Gastroesophageal sphincter (tissue), 3 donors: ENCODE measurements at regions not wholly inside any gene's neighbourhood (a gene's known extent, or its start where the extent isn't known, plus 50 kb on each side); places are given as distances from the start of the nearest gene placed in this dataset.

Source experiments
- CTCF ChIP-seq, 4 experiments: fragments of 200-600 bp in 2 of 4; fragments of 450-650 bp in 2 of 4; sonication (generic) in 1 of 4; IDR thresholded peaks; one replicate each; pipeline ENCODE4 v1.5.1; 2017 to 2019; ENCODE audit warnings: antibody characterized with exemption in 4 of 4, mild to moderate bottlenecking in 2 of 4, moderate library complexity in 2 of 4
- EP300 ChIP-seq: sonication (generic); formaldehyde crosslinking; IDR thresholded peaks from one replicate; pipeline ENCODE4 v1.6.1; 2017; ENCODE audit warnings: antibody characterized with exemption, mild to moderate bottlenecking
- POLR2A ChIP-seq, 2 donors: fragments of 450-650 bp; IDR thresholded peaks; one replicate each; pipeline ENCODE4 v1.6.1; 2017; ENCODE audit warnings: antibody characterized with exemption in 2 of 2, mild to moderate bottlenecking in 2 of 2, moderate library complexity in 1 of 2

- TF ChIP-seq CTCF (IDR thresholded peaks at IDR 0.05) = no peak
- TF ChIP-seq EP300 = no peak
- TF ChIP-seq POLR2A (IDR thresholded peaks at IDR 0.05) = no peak
Observed at GRCh38 chr21:34213959-34214358, 140.6 kb downstream of the MRPS6 start.
